Medulla oblongata (tissue), 1 donor: ENCODE measurements at regions not wholly inside any gene's neighbourhood (a gene's known extent, or its start where the extent isn't known, plus 50 kb on each side); places are given as distances from the start of the nearest gene placed in this dataset.
"Not testable (repeated sequence)": the region's sequence is repeated elsewhere in the genome, so short reads cannot be mapped to it uniquely, and the experiment has no call there.

ENCODE experiments used
- DNase-seq: peaks from one replicate; pipeline ENCODE4 v3.0.0-alpha.2; 2015; ENCODE audit errors: extremely low spot score

DNA sequence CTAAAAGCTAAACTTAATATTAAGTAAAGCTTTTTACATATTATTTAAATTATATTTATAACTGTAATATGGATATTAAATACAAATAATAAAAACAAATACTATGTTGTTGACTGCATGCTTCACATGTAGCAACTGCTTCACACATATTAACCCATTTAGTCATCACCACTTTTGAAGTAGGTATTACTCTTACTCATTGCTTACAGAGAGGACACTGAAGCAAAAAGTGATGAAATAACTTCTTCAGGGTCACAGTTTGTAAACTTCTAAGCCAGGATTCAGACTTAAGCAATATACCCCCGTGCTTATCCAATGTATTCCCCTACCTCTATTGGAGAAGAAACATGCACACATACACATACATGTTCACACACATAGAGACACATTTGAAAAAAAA, 166.6 kb downstream of the DKK2 start:
- no peak for DNase-seq

- DNase-seq: no peak
These were observed 167.6 kb downstream of the DKK2 start for GRCh38 chr4:106868381-106869035.

DNA sequence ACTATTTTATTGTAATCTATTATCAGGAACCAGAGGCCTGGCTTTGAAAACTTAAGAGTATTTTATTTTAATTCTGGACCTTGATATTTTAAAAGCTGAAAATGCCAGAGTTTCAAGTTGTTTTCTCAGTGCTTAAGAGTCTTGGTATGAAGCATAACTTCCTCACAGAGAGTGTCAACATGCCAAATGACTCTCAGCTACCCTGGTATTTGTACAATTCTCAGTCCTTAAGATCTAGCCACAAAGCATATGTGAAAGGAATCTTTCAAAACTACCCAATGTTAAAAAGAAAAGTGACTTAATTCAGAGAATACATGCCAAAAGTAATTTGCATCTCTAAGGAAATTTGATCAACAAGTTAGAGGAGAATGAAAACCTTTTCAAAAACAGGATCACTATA, 171.9 kb downstream of the DKK2 start:
- DNase-seq: peak; percentile 14

- DNase-seq: no peak
These were observed 181.4 kb downstream of the DKK2 start for GRCh38 chr4:106854569-106855351.

DNA sequence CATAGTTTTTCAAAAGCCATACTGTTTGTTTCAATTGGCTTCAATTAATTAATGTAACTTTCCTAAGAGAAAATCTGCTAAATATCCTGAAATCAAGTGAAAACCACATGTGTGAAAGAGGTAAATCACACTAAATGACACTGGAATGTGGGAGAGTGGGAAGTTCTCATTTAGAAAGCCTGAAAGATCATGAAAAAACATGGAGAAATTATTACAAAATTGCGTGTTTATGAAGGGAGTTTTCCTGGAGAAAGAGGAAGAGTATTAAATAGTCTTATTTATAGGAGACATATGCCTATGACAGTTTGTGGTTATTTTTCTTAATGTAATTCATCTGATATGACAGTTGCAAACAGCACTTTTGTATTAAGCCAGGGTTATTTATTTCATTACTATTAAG, 183.7 kb downstream of the DKK2 start:
- DNase-seq: no peak

DNA sequence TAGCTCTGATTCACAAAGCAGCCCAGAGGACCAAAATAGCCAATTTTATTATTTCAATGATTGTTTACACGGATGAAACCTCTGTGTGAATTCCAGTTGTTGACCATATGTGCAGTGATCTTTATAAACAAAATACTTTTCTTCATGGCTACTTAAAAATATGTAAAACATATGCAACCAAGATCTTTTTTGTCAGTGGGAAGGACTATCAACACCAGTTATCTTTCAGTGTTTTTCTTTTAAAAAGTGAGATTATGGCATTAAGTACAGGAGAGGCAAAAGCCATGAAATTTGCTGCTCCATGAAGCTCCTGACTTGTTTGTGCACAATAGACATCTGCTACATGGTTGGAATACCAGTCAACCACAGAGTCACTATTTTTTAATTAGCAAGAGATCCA, 184.4 kb downstream of the DKK2 start:
- no peak for DNase-seq

DNA sequence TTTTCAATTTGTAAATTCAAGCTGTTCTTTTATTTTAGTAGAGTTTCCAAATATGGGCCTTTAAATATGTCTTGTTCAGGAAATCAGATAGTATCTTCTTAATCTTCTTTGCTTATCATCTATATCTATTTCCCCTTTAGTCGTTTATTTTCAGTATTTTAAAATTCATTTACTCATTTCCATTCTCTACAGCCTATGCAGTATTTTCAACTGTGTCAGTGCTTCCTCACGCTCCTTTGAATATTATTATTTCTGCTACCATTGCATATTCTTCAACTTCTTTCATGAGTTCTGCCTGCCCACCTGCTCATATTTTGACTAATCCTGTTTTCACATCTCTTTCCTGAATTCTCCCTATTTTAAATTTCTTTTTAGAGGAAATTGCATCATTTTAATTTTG, 185.4 kb downstream of the DKK2 start:
- DNase-seq: no peak

GRCh38 chr4:106835919-106836318, 200.2 kb downstream of the DKK2 start:
- DNase-seq: no peak

DNA sequence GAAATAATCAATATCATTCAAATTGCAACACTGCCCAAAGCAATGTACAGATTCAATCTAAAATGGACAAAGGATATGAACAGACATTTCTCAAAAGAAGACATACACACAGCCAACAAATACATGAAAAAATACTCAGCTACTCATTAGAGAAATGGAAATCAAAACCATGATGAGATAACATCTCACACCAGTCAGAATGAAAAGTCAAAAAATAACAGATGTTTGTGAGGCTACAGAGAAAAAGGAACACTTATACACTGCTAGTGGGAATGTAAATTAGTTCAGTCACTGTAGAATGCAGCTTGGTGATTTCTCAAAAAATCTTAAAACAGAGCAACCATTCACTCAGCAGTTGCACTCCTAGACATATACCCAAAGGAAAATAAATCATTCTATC, 205.2 kb downstream of the DKK2 start:
- no peak for DNase-seq

GRCh38 chr4:106818764-106819163, 217.3 kb downstream of the DKK2 start:
- no peak for DNase-seq

GRCh38 chr4:106816496-106816895, 219.6 kb downstream of the DKK2 start:
- DNase-seq: no peak

DNA sequence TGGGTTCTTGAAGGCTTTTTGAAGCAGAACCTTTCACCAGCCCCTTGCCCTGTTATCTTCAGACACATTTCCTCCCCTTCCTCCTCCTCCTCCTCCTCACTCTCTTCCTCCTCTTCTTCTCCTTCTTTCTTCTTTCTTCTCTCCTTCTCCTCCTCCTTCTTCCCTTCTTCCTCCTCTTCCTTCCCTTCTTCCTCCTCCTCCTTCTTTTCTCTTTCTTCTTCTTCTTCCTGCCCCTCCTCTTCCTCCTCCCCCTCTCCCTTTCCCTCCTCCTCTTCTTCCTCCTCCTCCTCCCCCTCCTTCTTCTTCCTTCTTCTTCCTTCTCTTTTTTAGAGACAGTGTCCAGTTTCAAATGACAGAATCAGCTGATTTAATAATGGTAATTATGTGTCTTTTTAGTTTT, 226.0 kb downstream of the DKK2 start:
- no peak for DNase-seq

GRCh38 chr4:106809076-106809475, 227.0 kb downstream of the DKK2 start:
- peak; percentile 29 for DNase-seq

DNA sequence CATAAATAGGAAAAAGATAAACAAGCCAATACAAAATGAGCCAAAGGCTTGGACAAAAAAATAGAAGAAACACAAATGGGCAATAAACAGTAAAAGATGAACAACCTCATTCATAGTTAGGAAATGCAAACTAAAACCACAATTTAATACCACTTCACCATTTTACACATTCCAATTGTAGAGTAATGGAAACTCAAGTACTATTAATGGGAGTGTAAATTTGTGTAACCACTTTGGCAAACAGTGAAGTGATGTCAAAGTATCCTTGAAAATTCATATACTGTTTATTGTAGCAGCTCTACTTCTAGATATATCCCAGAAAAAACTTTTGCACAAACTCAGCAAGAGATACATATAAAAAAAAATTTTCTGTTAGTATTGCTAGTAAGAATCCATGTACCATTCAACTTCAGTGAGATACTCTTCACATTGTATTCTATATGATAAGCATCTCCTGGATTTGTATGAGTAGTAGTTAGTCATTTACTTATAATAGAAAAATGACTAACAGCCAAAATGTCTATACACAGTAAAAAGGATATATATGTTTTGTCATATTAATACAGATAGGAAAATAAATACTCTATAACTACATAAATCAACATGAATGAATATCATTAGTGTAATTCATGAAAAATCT, 229.8 kb downstream of the DKK2 start:
- DNase-seq: no peak

GRCh38 chr4:106803083-106803482, 233.0 kb downstream of the DKK2 start:
- no peak for DNase-seq

- DNase-seq: no peak
These were observed 234.7 kb downstream of the DKK2 start for GRCh38 chr4:106801386-106801785.

DNA sequence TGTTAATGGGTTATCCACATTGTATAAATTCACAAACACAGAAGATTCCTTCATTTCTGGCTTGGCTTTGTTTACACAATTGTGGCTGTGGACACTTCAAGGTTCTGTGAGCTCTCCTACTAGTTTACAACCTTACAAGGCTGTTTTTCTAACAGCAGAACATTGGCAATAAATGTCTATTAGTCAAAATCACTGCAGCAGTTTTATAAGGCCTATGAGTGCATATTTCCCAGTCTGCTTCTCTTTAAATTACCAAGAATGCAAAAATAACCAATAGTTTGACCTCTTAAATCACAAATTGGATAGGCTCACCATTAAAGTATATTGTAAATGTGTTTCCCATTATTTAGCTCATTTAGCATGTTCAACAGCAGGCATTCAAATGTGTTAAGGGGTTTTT, 239.2 kb downstream of the DKK2 start:
- DNase-seq: no peak

DNA sequence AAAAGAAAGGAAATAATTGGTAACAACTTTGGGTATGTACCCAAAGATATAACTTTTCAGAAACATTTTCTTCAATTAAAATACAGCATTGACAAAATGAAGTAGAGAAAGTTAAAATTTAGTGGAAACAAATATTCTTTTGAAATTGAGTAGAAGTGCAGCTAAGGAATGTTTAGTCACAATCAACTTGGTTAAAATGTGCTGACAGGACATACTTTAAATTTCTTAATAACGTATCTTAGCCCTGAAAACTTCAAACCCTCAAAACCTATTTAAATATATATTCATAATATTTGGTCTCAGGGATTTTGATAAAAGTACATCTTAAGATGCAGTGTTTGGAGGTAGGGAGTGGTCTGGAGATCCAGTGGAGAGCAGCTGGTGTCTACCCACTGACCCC, 240.8 kb downstream of the DKK2 start:
- no peak for DNase-seq

- no peak for DNase-seq
These were observed 242.2 kb downstream of the DKK2 start for GRCh38 chr4:106793933-106794332.

GRCh38 chr4:106775636-106776035, 260.5 kb downstream of the DKK2 start:
- no peak for DNase-seq

GRCh38 chr4:106774055-106774454, 262.1 kb downstream of the DKK2 start:
- DNase-seq: not testable (repeated sequence)

DNA sequence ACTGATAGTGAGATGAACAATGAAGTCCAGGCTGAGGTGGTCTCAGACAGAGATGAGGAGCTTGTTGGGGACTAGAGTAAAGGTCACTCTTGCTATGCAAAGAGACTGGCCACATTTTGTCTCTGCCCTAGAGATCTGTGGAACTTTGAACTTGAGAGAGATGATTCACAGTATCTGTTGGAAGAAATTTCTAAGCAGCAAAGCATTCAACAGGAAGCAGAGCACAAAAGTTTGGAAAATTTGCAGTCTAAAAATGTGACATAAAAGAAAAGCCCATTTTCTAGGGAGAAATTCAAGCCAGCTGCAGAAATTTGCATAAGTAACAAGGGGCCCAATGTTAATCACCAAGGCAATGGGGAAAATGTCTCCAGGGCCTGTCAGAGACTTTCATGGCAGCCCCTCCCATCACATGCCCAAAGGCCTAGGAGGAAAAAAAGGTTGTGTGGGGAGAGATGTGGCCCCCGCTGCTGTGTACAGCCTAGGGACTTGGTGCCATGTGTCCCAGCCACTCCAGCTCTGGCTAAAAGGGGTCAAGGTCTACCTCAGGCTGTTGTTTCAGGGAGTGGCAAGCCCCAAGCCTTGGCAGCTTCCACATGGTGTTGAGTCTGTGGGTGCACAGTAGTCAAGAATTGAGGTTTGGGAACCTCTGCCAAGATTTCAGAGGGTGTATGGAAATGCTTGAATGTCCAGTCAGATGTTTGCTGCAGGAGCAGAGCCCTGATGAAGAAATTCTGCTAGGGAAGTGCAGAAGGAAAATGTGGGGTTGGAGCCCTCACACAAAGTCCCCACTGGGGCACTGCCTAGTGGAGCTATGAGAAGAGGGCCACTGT, 262.8 kb downstream of the DKK2 start:
- DNase-seq: no peak
